PC-3 (cell line): ENCODE measurements at regions not wholly inside any gene's neighbourhood (a gene's known extent, or its start where the extent isn't known, plus 50 kb on each side); places are given as distances from the start of the nearest gene placed in this dataset.

ENCODE experiments used
- CTCF ChIP-seq: fragments of 300-600 bp; sonication (generic); conservative IDR thresholded peaks from 2 replicates; pipeline ENCODE4 v1.5.1; 2017; ENCODE audit warnings: antibody characterized with exemption, low read depth, mild to moderate bottlenecking, low read length
- EZH2 ChIP-seq: fragments of 300-600 bp; sonication (generic); IDR thresholded peaks from one replicate; pipeline ENCODE4 v1.6.1; 2017; ENCODE audit warnings: antibody characterized with exemption, mild to moderate bottlenecking, low read length; ENCODE audit not compliant: unreplicated experiment

GRCh38 chr10:21193196-21193595 lies 296.1 kb upstream of the NEBL start:
- TF ChIP-seq EZH2 (no peak), CTCF (no peak)
